Loucy (cell line): ENCODE measurements at regions not wholly inside any gene's neighbourhood (a gene's known extent, or its start where the extent isn't known, plus 50 kb on each side); places are given as distances from the start of the nearest gene placed in this dataset.

Experiments
- H2AFZ ChIP-seq: fragments of 200-600 bp; sonication (generic); 2 replicates; pipeline ENCODE4 v1.6.0; 2016; ENCODE audit warnings: antibody characterized with exemption, mild to moderate bottlenecking, low read length, moderate library complexity
- H3F3A ChIP-seq: fragments of 200-600 bp; 2 replicates; pipeline ENCODE4 v1.6.0; 2016; ENCODE audit warnings: antibody characterized with exemption, low read depth, mild to moderate bottlenecking
- H3K27me3 ChIP-seq: fragments of 200-600 bp; sonication (generic); 2 replicates; pipeline ENCODE4 v1.6.1; 2014; ENCODE audit warnings: low read length, mild to moderate bottlenecking; ENCODE audit not compliant: insufficient read depth, poor library complexity, severe bottlenecking
- H3K36me3 ChIP-seq: fragments of 200-600 bp; sonication (generic); 2 replicates; pipeline ENCODE4 v1.6.1; 2016; ENCODE audit warnings: low read length; ENCODE audit not compliant: insufficient read depth
- H3K4me1 ChIP-seq: fragments of 200-600 bp; sonication (generic); 2 replicates; pipeline ENCODE4 v1.5.1; 2014; ENCODE audit warnings: low read length, mild to moderate bottlenecking; ENCODE audit not compliant: insufficient read depth, poor library complexity, severe bottlenecking
- H3K4me2 ChIP-seq: fragments of 200-600 bp; sonication (generic); 2 replicates; pipeline ENCODE4 v1.6.0; 2014; ENCODE audit warnings: antibody characterized with exemption, low read length, low read depth, mild to moderate bottlenecking; ENCODE audit not compliant: poor library complexity, severe bottlenecking
- H3K4me3 ChIP-seq: fragments of 200-600 bp; sonication (generic); 2 replicates; pipeline ENCODE4 v1.5.1; 2014; ENCODE audit warnings: low read length, mild to moderate bottlenecking, mixed read lengths; ENCODE audit not compliant: poor library complexity, severe bottlenecking
- H3K79me2 ChIP-seq: fragments of 200-600 bp; sonication (generic); 2 replicates; pipeline ENCODE4 v1.6.1; 2014; ENCODE audit warnings: low read length; ENCODE audit not compliant: insufficient read depth
- H3K9ac ChIP-seq: fragments of 200-600 bp; sonication (generic); 2 replicates; pipeline ENCODE4 v1.6.0; 2014; ENCODE audit warnings: mild to moderate bottlenecking, low read depth, low read length, moderate library complexity; ENCODE audit not compliant: poor library complexity, severe bottlenecking
- H3K9me2 ChIP-seq: fragments of 200-600 bp; sonication (generic); replicated peaks from 2 replicates; pipeline ENCODE4 v1.6.1; 2016; ENCODE audit warnings: low read depth, low read length, mixed read lengths
- H3K9me3 ChIP-seq: fragments of 200-600 bp; sonication (generic); 2 replicates; pipeline ENCODE4 v1.6.1; 2014; ENCODE audit warnings: mild to moderate bottlenecking, antibody characterized with exemption, low read length, low read depth; ENCODE audit not compliant: insufficient read depth
- H4K20me1 ChIP-seq: fragments of 200-600 bp; sonication (generic); 2 replicates; pipeline ENCODE4 v1.6.0; 2014; ENCODE audit warnings: antibody characterized with exemption, low read length, mild to moderate bottlenecking; ENCODE audit not compliant: insufficient read depth, poor library complexity, severe bottlenecking
- EZH2phosphoT487 ChIP-seq: fragments of 200-600 bp; IDR thresholded peaks from 2 replicates; pipeline ENCODE4 v1.6.1; 2018; ENCODE audit warnings: antibody characterized with exemption, mild to moderate bottlenecking, moderate library complexity, borderline replicate concordance
- TF ChIP-seq, protein P1 (sequence below): fragments of 200-600 bp; sonication (generic); conservative IDR thresholded peaks from 2 replicates; pipeline ENCODE4 v1.5.1; 2014; ENCODE audit warnings: mild to moderate bottlenecking, antibody characterized with exemption, low read length

DNA sequence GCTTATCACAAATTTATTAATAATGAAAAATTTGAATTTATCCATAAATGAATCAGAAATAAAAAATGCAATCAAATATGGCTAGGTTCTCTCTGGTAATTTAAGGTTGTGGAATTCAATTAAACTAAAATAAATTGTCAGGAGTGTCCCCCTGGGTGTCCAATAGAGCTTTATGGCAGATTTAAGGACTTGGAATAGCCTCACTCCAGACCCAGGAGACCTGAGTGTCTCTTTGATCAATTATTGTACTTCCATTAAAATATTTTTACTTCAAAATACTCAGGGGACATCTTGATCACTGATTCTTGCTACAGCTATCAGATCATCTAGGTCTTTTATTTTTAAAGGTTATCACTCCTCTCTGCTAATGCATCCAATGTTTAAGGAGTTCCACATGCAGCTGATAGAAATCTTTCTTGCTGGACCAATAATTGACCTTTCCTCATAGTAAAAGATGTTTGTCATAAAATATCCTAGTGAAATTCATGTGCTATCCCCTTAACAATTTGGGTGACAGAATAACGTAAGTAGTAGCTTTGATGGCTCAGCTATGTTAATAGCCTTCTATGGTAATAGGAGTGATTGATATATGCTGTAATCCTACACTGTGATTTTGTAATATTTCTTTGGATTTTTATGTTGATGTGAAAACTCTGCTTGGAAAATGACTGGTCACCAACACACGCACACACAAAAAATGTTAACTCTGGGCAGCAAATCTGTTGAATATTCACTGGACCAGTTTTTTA, 395.3 kb downstream of the NYAP2 start:
- H2AFZ ChIP-seq, result no peak overlapping the region
- TF ChIP-seq, protein P1, sequence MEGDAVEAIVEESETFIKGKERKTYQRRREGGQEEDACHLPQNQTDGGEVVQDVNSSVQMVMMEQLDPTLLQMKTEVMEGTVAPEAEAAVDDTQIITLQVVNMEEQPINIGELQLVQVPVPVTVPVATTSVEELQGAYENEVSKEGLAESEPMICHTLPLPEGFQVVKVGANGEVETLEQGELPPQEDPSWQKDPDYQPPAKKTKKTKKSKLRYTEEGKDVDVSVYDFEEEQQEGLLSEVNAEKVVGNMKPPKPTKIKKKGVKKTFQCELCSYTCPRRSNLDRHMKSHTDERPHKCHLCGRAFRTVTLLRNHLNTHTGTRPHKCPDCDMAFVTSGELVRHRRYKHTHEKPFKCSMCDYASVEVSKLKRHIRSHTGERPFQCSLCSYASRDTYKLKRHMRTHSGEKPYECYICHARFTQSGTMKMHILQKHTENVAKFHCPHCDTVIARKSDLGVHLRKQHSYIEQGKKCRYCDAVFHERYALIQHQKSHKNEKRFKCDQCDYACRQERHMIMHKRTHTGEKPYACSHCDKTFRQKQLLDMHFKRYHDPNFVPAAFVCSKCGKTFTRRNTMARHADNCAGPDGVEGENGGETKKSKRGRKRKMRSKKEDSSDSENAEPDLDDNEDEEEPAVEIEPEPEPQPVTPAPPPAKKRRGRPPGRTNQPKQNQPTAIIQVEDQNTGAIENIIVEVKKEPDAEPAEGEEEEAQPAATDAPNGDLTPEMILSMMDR, result no peak
- no peak for TF ChIP-seq EZH2phosphoT487
- no peaks in the 10 kb centered on the region for H4K20me1 ChIP-seq
- H3K27me3 ChIP-seq, result no peaks in the 10 kb centered on the region
- no peaks in the 10 kb centered on the region for H3K9me2 ChIP-seq
- H3K79me2 ChIP-seq, result no peaks in the 10 kb centered on the region
- H3F3A ChIP-seq, result no peaks in the 10 kb centered on the region
- H3K9me3 ChIP-seq, result no peaks in the 10 kb centered on the region
- no peaks in the 10 kb centered on the region for H3K4me1 ChIP-seq
- H3K9ac ChIP-seq, result no peak overlapping the region
- H3K4me3 ChIP-seq, result no peak overlapping the region
- H3K4me2 ChIP-seq, result no peak overlapping the region
- no peaks in the 10 kb centered on the region for H3K36me3 ChIP-seq

DNA sequence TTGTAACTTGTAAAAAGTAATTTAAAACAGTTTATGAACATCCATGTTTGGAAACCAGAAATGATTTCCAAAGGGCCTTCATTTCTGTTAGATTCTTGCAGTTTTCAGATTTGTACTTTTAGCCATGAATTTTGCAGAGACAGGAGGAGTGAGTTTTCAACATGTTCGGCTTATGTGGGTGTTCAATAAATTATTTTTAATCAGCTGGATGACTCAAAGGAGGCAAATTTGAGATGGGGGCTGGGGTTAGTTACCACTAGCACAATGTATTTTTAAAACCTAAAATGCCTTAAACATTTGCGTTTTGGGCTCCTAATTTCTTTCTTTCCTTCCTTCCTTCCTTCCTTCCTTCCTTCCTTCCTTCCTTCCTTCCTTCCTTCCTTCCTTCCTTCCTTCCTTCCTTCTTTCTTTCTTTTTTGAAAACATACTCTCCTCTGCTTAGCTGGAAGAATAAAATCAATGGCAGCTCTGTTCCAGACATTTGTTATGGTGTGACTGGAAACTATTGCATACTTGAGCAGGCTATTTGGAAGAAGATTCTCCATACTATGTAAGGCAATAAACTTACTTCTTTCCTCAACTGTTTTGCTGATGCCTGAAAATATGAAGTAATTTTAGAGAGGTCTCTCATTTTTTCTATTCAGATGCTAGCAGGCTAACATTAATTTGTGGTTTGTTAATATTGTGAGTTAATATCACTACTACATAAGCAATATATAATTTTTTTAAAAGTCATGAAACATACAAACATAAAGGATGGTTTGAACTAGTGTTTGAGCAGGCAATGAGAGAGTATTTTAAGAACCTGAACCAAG, 394.4 kb downstream of the NYAP2 start:
- H3K4me2 ChIP-seq, result no peak overlapping the region
- H3K4me1 ChIP-seq, result no peaks in the 10 kb centered on the region
- H3K9me3 ChIP-seq, result no peaks in the 10 kb centered on the region
- H3K36me3 ChIP-seq, result no peaks in the 10 kb centered on the region
- H2AFZ ChIP-seq, result no peak overlapping the region
- no peaks in the 10 kb centered on the region for H3K79me2 ChIP-seq
- H4K20me1 ChIP-seq, result no peaks in the 10 kb centered on the region
- no peak overlapping the region for H3K9ac ChIP-seq
- TF ChIP-seq EZH2phosphoT487, result no peak
- H3K27me3 ChIP-seq, result no peaks in the 10 kb centered on the region
- H3K9me2 ChIP-seq, result no peaks in the 10 kb centered on the region
- H3F3A ChIP-seq, result no peaks in the 10 kb centered on the region
- no peak overlapping the region for H3K4me3 ChIP-seq

DNA sequence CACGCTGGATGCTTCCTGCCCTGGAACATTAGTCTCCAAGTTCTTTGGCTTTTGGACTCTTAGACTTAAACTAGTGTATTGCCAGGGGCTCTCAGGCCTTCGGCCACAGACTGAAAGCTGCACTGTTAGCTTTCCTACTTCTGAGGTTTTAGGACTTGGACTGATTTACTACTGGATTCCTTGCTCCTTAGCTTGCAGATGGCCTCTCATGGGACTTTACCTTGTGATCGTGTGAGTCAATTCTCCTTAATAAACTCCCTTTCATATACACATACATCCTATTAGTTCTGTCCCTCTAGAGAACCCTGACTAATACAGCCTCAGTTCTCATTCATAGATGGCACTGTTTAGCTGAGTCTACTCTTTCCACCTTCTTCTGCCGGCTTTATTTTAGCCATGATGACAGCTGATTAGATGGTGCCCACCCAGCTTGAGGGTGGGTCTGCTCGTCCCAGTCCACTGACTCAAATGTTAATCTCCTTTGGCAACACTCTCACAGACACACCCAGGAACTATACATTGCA, 389.1 kb downstream of the NYAP2 start:
- Histone ChIP-seq H3K9me3 (no peaks in the 10 kb centered on the region), H3K4me2 (no peak overlapping the region), H3F3A (no peaks in the 10 kb centered on the region), H4K20me1 (no peaks in the 10 kb centered on the region), H3K4me1 (no peaks in the 10 kb centered on the region), H3K9me2 (no peaks in the 10 kb centered on the region), H3K4me3 (no peak overlapping the region), H3K79me2 (no peaks in the 10 kb centered on the region), H3K27me3 (no peaks in the 10 kb centered on the region), H2AFZ (no peak overlapping the region), H3K36me3 (no peaks in the 10 kb centered on the region), H3K9ac (no peak overlapping the region)
- TF ChIP-seq EZH2phosphoT487, result no peak
- TF ChIP-seq, protein P1, result no peak
